Skeletal muscle satellite cell (primary cell): ENCODE measurements at regions not wholly inside any gene's neighbourhood (a gene's known extent, or its start where the extent isn't known, plus 50 kb on each side); places are given as distances from the start of the nearest gene placed in this dataset.
"Not testable (repeated sequence)": the region's sequence is repeated elsewhere in the genome, so short reads cannot be mapped to it uniquely, and the experiment has no call there.

Experiments used
- H3K27me3 ChIP-seq: 2 replicates; pipeline ENCODE4 v1.7.0; 2013; ENCODE audit warnings: low read length; ENCODE audit not compliant: control insufficient read depth, insufficient read depth
- H3K36me3 ChIP-seq: 2 replicates; pipeline ENCODE4 v1.7.0; 2013; ENCODE audit warnings: mild to moderate bottlenecking, control low read depth, low read length; ENCODE audit not compliant: insufficient read depth
- H3K4me1 ChIP-seq: 2 replicates; pipeline ENCODE4 v1.7.0; 2013; ENCODE audit warnings: low read length; ENCODE audit not compliant: control insufficient read depth, insufficient read depth
- H3K4me2 ChIP-seq: 2 replicates; pipeline ENCODE4 v1.7.0; 2013; ENCODE audit warnings: mild to moderate bottlenecking, low read length
- H3K4me3 ChIP-seq: 2 replicates; pipeline ENCODE4 v1.7.0; 2013; ENCODE audit warnings: low read length
- H3K9ac ChIP-seq: 2 replicates; pipeline ENCODE4 v1.7.0; 2013; ENCODE audit warnings: mild to moderate bottlenecking, low read depth, low read length, moderate library complexity
- H3K9me3 ChIP-seq: replicated peaks from 2 replicates; pipeline ENCODE4 v1.7.0; 2013; ENCODE audit warnings: mild to moderate bottlenecking, control low read depth, low read length

DNA sequence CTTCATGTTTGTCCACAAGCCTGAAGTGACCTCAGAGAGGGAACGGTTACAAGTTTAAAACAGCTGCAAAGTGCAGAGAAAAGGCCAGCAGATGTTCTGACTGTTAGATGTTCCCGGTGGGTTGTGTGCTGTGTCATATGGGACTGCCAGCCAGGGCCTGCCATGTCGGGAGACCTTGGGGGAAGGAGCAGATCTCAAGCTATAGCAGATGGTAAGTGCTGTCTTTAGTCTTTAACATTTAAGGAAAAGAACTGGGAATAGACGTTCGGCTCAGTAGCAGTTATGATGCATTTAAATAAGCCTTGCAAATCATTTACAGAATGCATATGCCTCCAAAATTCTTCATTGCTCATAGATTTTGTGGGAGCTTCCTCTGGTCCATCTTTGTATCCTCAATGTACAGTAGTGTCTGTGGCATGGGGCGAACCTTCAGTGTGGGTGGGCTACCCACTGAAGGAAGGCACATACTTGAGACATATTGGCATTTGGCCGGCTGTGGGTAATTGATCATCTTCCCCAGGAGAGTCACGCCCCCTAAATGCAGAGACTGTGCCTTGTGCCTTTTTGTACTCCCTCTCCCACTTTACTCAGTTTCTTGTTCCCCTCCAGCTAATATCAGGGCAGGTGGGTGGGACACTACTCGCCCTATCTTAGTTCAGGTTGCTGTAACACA lies 131.9 kb downstream of the NPIPB5 start:
- Histone ChIP-seq H3K4me1 (peaks cover 3% of the 10 kb centered on the region), H3K36me3 (no peaks in the 10 kb centered on the region), H3K9ac (no peak overlapping the region), H3K27me3 (peaks cover 37% of the 10 kb centered on the region), H3K4me3 (no peak overlapping the region), H3K9me3 (no peaks in the 10 kb centered on the region), H3K4me2 (no peak overlapping the region)

DNA sequence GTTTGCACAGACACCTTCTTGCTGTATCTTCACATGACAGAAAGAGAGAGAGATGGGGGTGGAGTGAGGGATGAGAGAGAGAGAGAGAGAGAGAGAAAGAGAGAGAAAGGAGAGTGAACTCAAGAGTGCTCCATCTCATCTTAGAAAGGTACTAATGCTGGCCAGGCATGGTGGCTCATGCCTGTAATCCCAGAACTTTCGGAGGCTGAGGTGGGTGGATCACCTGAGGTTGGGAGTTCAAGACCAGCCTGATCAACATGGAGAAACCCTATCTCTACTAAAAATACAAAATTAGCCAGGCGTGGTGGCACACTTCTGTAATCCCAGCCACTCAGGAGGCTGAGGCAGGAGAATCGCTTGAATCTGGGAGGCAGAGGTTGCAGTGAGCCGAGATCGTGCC lies 132.5 kb downstream of the NPIPB5 start:
- not testable (repeated sequence) for H3K4me1 ChIP-seq, H3K9me3 ChIP-seq, H3K9ac ChIP-seq, H3K4me3 ChIP-seq, H3K4me2 ChIP-seq, H3K36me3 ChIP-seq
- peaks cover 41% of the 10 kb centered on the region for H3K27me3 ChIP-seq

DNA sequence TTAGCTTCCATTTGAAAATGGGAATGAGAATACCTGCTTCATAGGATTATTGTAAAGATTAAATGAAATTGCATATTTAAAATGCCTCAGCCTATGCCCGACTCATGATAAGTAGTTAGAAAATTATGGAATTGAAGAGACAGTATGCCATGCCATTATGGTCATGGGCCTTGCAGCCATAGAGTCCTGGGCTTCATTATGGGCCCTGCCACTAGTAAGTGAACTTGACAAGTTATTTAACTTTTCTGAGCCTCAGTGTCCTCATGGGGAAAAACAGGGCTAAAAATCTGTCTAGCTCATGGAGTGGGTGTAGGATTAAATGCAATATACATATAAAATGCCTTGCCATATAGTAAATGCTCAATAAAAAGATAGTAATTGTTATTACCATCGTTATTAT lies 133.2 kb downstream of the NPIPB5 start:
- no peaks in the 10 kb centered on the region for H3K9me3 ChIP-seq
- no peaks in the 10 kb centered on the region for H3K4me1 ChIP-seq
- H3K27me3 ChIP-seq = peaks cover 47% of the 10 kb centered on the region
- H3K4me2 ChIP-seq = no peak overlapping the region
- no peak overlapping the region for H3K9ac ChIP-seq
- no peak overlapping the region for H3K4me3 ChIP-seq
- no peaks in the 10 kb centered on the region for H3K36me3 ChIP-seq

DNA sequence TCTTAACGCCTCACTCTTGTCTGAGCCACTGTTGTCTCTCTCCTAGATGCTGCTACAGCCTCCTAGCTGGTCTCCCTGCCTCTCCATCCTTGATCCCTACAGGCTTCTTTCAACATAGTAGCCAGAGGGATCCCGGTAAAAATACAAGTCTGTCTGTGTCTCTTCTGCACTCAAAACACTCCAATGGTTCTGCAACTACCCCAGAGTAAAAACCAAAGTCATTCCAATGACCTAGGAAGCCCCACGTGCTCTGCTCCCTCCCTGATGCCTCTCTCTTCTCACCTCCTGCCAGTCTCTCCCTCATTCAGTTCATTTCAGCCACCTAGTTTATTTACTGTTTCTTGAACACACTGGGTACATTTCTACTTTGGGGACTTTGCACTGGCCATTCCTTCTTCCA lies 135.2 kb downstream of the NPIPB5 start:
- H3K9ac ChIP-seq = no peak overlapping the region
- H3K9me3 ChIP-seq = no peaks in the 10 kb centered on the region
- H3K27me3 ChIP-seq = peaks cover 57% of the 10 kb centered on the region
- no peaks in the 10 kb centered on the region for H3K36me3 ChIP-seq
- no peaks in the 10 kb centered on the region for H3K4me1 ChIP-seq
- no peak overlapping the region for H3K4me2 ChIP-seq
- no peak overlapping the region for H3K4me3 ChIP-seq

DNA sequence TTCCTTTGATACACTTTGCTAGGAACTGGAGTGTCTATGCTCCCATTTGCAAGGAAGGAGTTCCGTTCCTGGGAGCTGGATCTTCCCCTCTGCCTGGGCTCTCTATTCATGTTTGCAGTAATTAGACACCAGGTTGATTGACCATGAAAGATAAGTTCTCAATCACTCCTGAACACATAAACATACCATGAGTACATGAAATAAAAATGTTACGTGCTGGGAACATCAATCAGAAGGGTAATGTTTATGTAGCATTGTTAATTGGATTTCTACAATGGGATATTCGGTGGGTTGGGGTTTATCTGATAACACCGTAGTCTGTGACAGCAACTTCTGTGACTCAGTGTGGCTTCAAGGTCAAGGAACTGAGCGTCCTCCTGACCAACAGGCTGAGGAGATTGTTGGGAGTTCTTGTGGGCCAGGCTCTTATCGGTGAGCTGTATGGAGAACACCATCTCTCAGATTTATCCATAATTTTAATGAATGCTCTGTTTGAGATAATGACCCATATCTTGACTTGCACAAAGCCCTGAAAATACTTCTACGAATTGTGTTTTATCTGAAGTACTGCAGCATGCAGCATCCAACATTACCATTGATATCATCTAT lies 136.4 kb downstream of the NPIPB5 start:
- no peak overlapping the region for H3K9ac ChIP-seq
- no peaks in the 10 kb centered on the region for H3K36me3 ChIP-seq
- no peak overlapping the region for H3K4me3 ChIP-seq
- no peaks in the 10 kb centered on the region for H3K9me3 ChIP-seq
- H3K27me3 ChIP-seq = peaks cover 51% of the 10 kb centered on the region
- no peak overlapping the region for H3K4me2 ChIP-seq
- no peaks in the 10 kb centered on the region for H3K4me1 ChIP-seq

DNA sequence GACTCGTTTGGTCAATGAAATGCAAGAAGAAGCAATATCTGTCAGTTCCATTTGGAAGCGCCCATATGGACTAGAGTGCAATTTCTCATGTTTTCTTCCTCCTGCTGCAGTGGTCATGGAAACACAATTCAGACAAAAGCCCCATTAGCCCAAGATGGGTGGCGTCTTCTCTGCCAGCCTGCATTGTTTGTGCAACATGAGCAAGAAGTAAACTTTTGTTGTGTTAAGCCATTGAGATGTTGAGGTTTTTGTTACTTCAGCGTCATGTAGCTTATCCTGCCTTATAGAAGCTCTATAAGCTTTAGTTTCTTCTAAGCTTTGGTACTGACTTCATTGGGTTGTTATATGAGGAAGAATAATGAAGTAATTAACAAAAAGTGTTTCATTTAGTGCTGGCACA lies 137.4 kb downstream of the NPIPB5 start:
- Histone ChIP-seq H3K4me2 (no peak overlapping the region), H3K36me3 (no peaks in the 10 kb centered on the region), H3K27me3 (peaks cover 42% of the 10 kb centered on the region), H3K4me1 (no peaks in the 10 kb centered on the region), H3K9ac (no peak overlapping the region), H3K4me3 (no peak overlapping the region), H3K9me3 (no peaks in the 10 kb centered on the region)

DNA sequence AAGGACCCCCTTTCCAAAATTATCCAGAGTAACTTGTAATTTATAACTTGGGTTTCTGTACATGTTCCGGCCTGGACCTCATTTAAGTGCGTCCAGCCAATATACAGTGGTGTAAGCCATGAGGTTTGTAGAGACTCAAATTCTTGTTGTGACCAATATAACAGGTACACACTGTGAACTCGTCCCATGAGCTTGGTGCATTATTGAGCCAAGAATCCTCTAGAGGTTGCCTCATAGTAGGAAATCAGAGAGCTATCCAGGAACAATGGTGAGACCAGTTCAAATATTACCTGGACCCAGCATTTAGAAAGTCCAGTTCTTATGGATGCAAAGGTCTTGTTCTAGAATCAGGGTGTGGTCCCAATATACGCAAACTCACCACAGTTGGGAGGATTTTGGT lies 138.2 kb downstream of the NPIPB5 start:
- Histone ChIP-seq H3K4me1 (no peaks in the 10 kb centered on the region), H3K9me3 (no peaks in the 10 kb centered on the region), H3K4me2 (no peak overlapping the region), H3K36me3 (no peaks in the 10 kb centered on the region), H3K9ac (no peak overlapping the region), H3K27me3 (peaks cover 42% of the 10 kb centered on the region), H3K4me3 (no peak overlapping the region)

DNA sequence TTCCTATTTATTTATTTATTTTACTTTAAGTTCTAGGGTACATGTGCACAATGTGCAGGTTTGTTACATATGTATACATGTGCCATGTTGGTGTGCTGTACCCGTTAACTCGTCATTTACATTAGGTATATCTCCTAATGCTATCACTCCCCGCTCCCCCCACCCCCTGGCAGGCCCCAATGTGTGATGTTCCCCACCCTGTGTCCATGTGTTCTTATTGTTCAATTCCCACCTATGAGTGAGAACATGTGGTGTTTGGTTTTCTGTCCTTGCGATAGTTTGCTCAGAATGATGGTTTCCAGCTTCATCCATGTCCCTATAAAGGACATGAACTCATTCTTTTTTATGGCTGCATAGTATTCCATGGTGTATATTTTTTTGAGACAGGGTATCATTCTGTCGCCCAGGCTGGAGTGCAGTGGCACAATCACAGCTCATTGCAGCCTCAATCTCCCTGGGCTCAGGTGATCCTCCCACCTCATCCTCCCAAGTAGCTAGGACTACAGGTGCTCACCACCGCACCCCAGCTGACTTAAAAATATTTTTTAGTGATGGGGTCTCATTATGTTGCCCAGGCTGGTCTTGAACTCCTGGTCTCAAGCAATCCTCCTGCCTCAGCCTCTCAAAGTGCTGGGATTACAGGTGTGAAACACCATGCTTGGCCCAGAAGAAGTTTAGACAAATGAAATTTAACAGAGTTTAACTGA lies 140.6 kb downstream of the NPIPB5 start:
- not testable (repeated sequence) for H3K9me3 ChIP-seq, H3K4me2 ChIP-seq, H3K4me3 ChIP-seq, H3K36me3 ChIP-seq, H3K9ac ChIP-seq, H3K4me1 ChIP-seq
- H3K27me3 ChIP-seq = peaks cover 35% of the 10 kb centered on the region

DNA sequence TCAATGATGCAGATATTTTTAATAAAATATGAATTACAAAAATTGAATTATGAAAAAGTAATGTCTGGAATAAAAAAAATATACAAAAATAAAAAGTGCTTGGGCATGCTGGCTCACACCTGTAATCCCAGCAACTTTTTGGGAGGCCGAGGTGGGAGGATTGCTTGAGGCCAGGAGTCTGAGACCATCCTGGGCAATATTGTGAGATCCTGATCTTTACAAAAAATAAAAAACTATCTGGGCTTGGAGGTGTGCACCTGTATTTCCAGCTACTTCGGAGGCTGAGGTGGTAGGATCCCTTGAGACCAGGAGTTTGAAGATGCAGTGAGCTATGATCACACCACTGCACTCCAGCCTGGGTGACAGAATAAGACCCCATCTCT lies 141.8 kb downstream of the NPIPB5 start:
- H3K9ac ChIP-seq = no peak overlapping the region
- H3K36me3 ChIP-seq = no peaks in the 10 kb centered on the region
- H3K4me2 ChIP-seq = no peak overlapping the region
- no peak overlapping the region for H3K4me3 ChIP-seq
- H3K27me3 ChIP-seq = peaks cover 24% of the 10 kb centered on the region
- H3K9me3 ChIP-seq = no peaks in the 10 kb centered on the region
- no peaks in the 10 kb centered on the region for H3K4me1 ChIP-seq

DNA sequence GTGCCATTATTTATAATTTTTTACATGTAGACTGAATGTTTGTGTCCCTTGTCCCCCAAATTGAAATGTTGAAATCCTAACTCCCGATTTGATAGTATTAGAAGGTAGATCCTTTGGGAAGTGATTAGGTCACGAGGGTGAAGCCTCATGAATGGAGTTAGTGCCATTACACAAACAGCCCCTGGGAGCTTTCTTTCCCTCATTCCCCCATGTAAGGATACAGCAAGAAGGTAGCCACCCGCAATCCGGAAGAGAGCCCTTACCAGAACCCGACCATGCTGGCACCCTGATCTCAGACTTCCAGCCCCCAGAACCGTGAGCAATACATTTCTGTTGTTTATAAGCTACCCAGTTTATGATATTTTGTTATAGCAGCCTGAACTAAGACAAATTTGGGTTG lies 143.2 kb downstream of the NPIPB5 start:
- Histone ChIP-seq H3K4me2 (no peak overlapping the region), H3K27me3 (peaks cover 13% of the 10 kb centered on the region), H3K9me3 (no peaks in the 10 kb centered on the region), H3K36me3 (no peaks in the 10 kb centered on the region), H3K4me3 (no peak overlapping the region), H3K4me1 (no peaks in the 10 kb centered on the region), H3K9ac (no peak overlapping the region)

DNA sequence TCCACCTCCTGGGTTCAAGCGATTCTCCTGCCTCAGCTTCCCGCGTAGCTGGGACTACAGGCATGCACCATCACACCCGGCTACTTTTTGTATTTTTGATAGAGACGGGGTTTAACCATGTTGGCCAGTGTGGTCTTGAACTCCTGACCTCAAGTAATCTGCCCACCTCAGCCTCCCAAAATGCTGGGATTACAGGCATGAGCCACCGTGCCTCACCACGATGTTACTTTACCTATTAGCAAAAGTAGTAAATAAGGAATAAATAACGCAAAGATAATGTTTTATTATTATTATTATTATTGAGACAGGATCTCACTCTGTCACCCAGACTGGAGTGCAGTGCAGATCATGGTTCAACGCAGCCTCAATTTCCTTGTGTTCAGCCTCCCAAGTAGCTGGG lies 145.9 kb downstream of the NPIPB5 start:
- H3K9ac ChIP-seq, H3K4me3 ChIP-seq: not testable (repeated sequence)

DNA sequence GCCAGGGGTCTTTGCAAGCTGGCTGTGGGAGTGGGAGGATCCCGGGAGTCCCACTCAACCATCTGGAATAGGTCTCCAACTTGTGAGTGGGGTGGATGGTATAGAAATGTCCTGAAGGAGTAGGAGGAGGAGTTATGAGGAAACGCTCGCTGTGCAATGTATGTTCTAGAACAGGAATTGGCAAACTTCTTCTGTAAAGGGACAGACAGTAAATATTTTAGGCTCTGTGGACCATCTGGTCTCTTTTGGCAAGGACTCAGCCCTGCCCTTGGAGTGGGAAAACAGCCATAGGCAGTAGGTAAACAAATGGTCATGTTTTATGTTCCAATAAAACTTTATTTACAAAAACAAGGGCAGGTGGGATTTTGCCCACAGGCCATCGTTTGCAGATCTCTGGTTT lies 149.2 kb downstream of the NPIPB5 start:
- Histone ChIP-seq H3K9me3 (peaks cover 3% of the 10 kb centered on the region), H3K4me1 (no peaks in the 10 kb centered on the region), H3K4me2 (no peak overlapping the region), H3K27me3 (peaks cover 41% of the 10 kb centered on the region), H3K36me3 (no peaks in the 10 kb centered on the region), H3K4me3 (no peak overlapping the region), H3K9ac (no peak overlapping the region)

More for the DNA sequence above, 145.9 kb downstream of the NPIPB5 start:
- not testable (repeated sequence) for H3K36me3 ChIP-seq, H3K4me2 ChIP-seq, H3K9me3 ChIP-seq, H3K4me1 ChIP-seq
- H3K27me3 ChIP-seq = peaks cover 17% of the 10 kb centered on the region
